ENCODE measurements at regions not wholly inside any gene's neighbourhood (a gene's known extent, or its start where the extent isn't known, plus 50 kb on each side); places are given as distances from the start of the nearest gene placed in this dataset.

GRCh38 chr12:114226241-114226928 lies 179.6 kb downstream of the TBX5 start:
- TF ChIP-seq POLR2AphosphoS5 (IDR thresholded peaks at IDR 0.05) (no peak), EP300 (IDR thresholded peaks at IDR 0.05) (no peak), POLR2A (IDR thresholded peaks at IDR 0.05) (no peak)
- TF ChIP-seq, protein P1, sequence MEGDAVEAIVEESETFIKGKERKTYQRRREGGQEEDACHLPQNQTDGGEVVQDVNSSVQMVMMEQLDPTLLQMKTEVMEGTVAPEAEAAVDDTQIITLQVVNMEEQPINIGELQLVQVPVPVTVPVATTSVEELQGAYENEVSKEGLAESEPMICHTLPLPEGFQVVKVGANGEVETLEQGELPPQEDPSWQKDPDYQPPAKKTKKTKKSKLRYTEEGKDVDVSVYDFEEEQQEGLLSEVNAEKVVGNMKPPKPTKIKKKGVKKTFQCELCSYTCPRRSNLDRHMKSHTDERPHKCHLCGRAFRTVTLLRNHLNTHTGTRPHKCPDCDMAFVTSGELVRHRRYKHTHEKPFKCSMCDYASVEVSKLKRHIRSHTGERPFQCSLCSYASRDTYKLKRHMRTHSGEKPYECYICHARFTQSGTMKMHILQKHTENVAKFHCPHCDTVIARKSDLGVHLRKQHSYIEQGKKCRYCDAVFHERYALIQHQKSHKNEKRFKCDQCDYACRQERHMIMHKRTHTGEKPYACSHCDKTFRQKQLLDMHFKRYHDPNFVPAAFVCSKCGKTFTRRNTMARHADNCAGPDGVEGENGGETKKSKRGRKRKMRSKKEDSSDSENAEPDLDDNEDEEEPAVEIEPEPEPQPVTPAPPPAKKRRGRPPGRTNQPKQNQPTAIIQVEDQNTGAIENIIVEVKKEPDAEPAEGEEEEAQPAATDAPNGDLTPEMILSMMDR (IDR thresholded peaks at IDR 0.05), result no peak
